NT2/D1 (cell line): ENCODE measurements at regions not wholly inside any gene's neighbourhood (a gene's known extent, or its start where the extent isn't known, plus 50 kb on each side); places are given as distances from the start of the nearest gene placed in this dataset.

Experiments used
- DNase-seq: peaks from one replicate; pipeline ENCODE4 v3.0.0-alpha.2; 2011; ENCODE audit warnings: low read depth, low spot score
- H3K27me3 ChIP-seq: 2 replicates; pipeline ENCODE4 v1.6.0; 2011; ENCODE audit warnings: mild to moderate bottlenecking; ENCODE audit not compliant: insufficient read length, insufficient read depth
- H3K36me3 ChIP-seq: 2 replicates; pipeline ENCODE4 v1.6.1; 2011; ENCODE audit warnings: mild to moderate bottlenecking, low read length, mixed read lengths; ENCODE audit not compliant: insufficient read depth, insufficient read length
- H3K4me1 ChIP-seq: 2 replicates; pipeline ENCODE4 v1.5.1; 2011; ENCODE audit not compliant: insufficient read depth, insufficient read length
- H3K4me3 ChIP-seq: 2 replicates; pipeline ENCODE4 v1.5.1; 2011; ENCODE audit warnings: low read depth; ENCODE audit not compliant: insufficient read length
- H3K9ac ChIP-seq: 2 replicates; pipeline ENCODE4 v1.6.0; 2011; ENCODE audit warnings: low read depth; ENCODE audit not compliant: insufficient read length
- H3K9me3 ChIP-seq: 2 replicates; pipeline ENCODE4 v1.5.1; 2011; ENCODE audit warnings: mild to moderate bottlenecking, low read length; ENCODE audit not compliant: insufficient read depth
- SUZ12 ChIP-seq: IDR thresholded peaks from 2 replicates; pipeline ENCODE4 v1.6.1; 2011; ENCODE audit not compliant: insufficient read length, insufficient read depth; ENCODE audit errors: extremely low read depth
- YY1 ChIP-seq: IDR thresholded peaks from 2 replicates; pipeline ENCODE4 v1.6.1; 2011; ENCODE audit not compliant: insufficient read length, insufficient read depth
- ZNF274 ChIP-seq: IDR thresholded peaks from 2 replicates; pipeline ENCODE4 v1.6.1; 2011; ENCODE audit warnings: mild to moderate bottlenecking, low read depth, low read length

- Histone ChIP-seq H3K4me1 (no peaks in the 10 kb centered on the region), H3K4me3 (no peak overlapping the region), H3K27me3 (no peaks in the 10 kb centered on the region), H3K36me3 (no peaks in the 10 kb centered on the region), H3K9ac (no peak overlapping the region), H3K9me3 (no peaks in the 10 kb centered on the region)
- DNase-seq: no peak
- TF ChIP-seq YY1: no peak
- TF ChIP-seq ZNF274: no peak
- no peak for TF ChIP-seq SUZ12
These were observed 416.1 kb downstream of the NPHP4 start for GRCh38 chr1:5576011-5576672.

GRCh38 chr1:5575396-5575940 is 416.8 kb downstream of the NPHP4 start:
- TF ChIP-seq YY1: no peak
- TF ChIP-seq ZNF274: no peak
- TF ChIP-seq SUZ12: no peak
- Histone ChIP-seq H3K4me3 (no peak overlapping the region), H3K27me3 (no peaks in the 10 kb centered on the region), H3K36me3 (no peaks in the 10 kb centered on the region), H3K4me1 (no peaks in the 10 kb centered on the region), H3K9ac (no peak overlapping the region), H3K9me3 (no peaks in the 10 kb centered on the region)
- no peak for DNase-seq

GRCh38 chr1:5574641-5575040 is 417.6 kb downstream of the NPHP4 start:
- Histone ChIP-seq H3K4me3 (no peak overlapping the region), H3K4me1 (no peaks in the 10 kb centered on the region), H3K27me3 (no peaks in the 10 kb centered on the region), H3K9ac (no peak overlapping the region), H3K36me3 (no peaks in the 10 kb centered on the region), H3K9me3 (peaks cover 7% of the 10 kb centered on the region)
- DNase-seq: no peak
- TF ChIP-seq YY1 (no peak), ZNF274 (no peak), SUZ12 (no peak)

GRCh38 chr1:5572794-5573193 is 419.4 kb downstream of the NPHP4 start:
- Histone ChIP-seq H3K36me3 (no peaks in the 10 kb centered on the region), H3K4me3 (no peak overlapping the region), H3K27me3 (no peaks in the 10 kb centered on the region), H3K9me3 (peaks cover 9% of the 10 kb centered on the region), H3K4me1 (no peaks in the 10 kb centered on the region), H3K9ac (no peak overlapping the region)
- DNase-seq: no peak
- TF ChIP-seq SUZ12 (no peak), ZNF274 (no peak), YY1 (no peak)

GRCh38 chr1:5571861-5572401 is 420.3 kb downstream of the NPHP4 start:
- peaks cover 9% of the 10 kb centered on the region for H3K9me3 ChIP-seq
- H3K9ac ChIP-seq: no peak overlapping the region
- no peaks in the 10 kb centered on the region for H3K27me3 ChIP-seq
- no peak for DNase-seq
- no peak overlapping the region for H3K4me3 ChIP-seq
- no peaks in the 10 kb centered on the region for H3K4me1 ChIP-seq
- H3K36me3 ChIP-seq: no peaks in the 10 kb centered on the region
- TF ChIP-seq YY1 (no peak), SUZ12 (no peak), ZNF274 (no peak)

GRCh38 chr1:5571438-5571837 is 420.8 kb downstream of the NPHP4 start:
- no peak overlapping the region for H3K9ac ChIP-seq
- DNase-seq: no peak
- no peak for TF ChIP-seq SUZ12
- no peak for TF ChIP-seq ZNF274
- peaks cover 9% of the 10 kb centered on the region for H3K9me3 ChIP-seq
- no peaks in the 10 kb centered on the region for H3K27me3 ChIP-seq
- H3K4me1 ChIP-seq: no peaks in the 10 kb centered on the region
- H3K4me3 ChIP-seq: no peak overlapping the region
- H3K36me3 ChIP-seq: no peaks in the 10 kb centered on the region

GRCh38 chr1:5570931-5571330 is 421.3 kb downstream of the NPHP4 start:
- Histone ChIP-seq H3K27me3 (no peaks in the 10 kb centered on the region), H3K4me1 (no peaks in the 10 kb centered on the region), H3K9me3 (peaks cover 9% of the 10 kb centered on the region), H3K9ac (no peak overlapping the region), H3K4me3 (no peak overlapping the region), H3K36me3 (no peaks in the 10 kb centered on the region)
- TF ChIP-seq SUZ12 (no peak), ZNF274 (no peak), YY1 (no peak)
- DNase-seq: no peak
